H9 (cell line): ENCODE measurements at regions not wholly inside any gene's neighbourhood (a gene's known extent, or its start where the extent isn't known, plus 50 kb on each side); places are given as distances from the start of the nearest gene placed in this dataset.

Source experiments
- DNase-seq: peaks from one replicate; pipeline ENCODE4 v3.0.0-alpha.2; 2017
- H2AFZ ChIP-seq: one replicate; pipeline ENCODE4 v1.6.1; 2013; ENCODE audit warnings: mild to moderate bottlenecking, low read length, control low read depth, moderate library complexity
- H2AK5ac ChIP-seq: 2 replicates; pipeline ENCODE4 v1.6.1; 2013; ENCODE audit warnings: low read length, control low read depth, mixed read lengths; ENCODE audit not compliant: insufficient read length
- H2BK120ac ChIP-seq: one replicate; pipeline ENCODE4 v1.6.1; 2013; ENCODE audit warnings: low read depth, mild to moderate bottlenecking, low read length, control low read depth, inconsistent platforms; ENCODE audit not compliant: poor library complexity, severe bottlenecking
- H2BK12ac ChIP-seq: 2 replicates; pipeline ENCODE4 v1.6.1; 2013; ENCODE audit warnings: low read length, control low read depth, mixed read lengths, low read depth; ENCODE audit not compliant: insufficient read length
- H2BK15ac ChIP-seq: 2 replicates; pipeline ENCODE4 v1.6.1; 2013; ENCODE audit warnings: low read depth, low read length, control low read depth
- H2BK20ac ChIP-seq: one replicate; pipeline ENCODE4 v1.6.1; 2013; ENCODE audit warnings: low read depth, mild to moderate bottlenecking, low read length, control low read depth, inconsistent platforms; ENCODE audit not compliant: poor library complexity, severe bottlenecking
- H2BK5ac ChIP-seq: 2 replicates; pipeline ENCODE4 v1.6.1; 2013; ENCODE audit warnings: low read length, control low read depth, mixed read lengths; ENCODE audit not compliant: insufficient read length
- H3K14ac ChIP-seq: 2 replicates; pipeline ENCODE4 v1.6.1; 2013; ENCODE audit warnings: low read length, control low read depth; ENCODE audit not compliant: insufficient read depth
- H3K18ac ChIP-seq: 2 replicates; pipeline ENCODE4 v1.6.1; 2013; ENCODE audit warnings: low read depth, mild to moderate bottlenecking, mixed read lengths, low read length, control low read depth; ENCODE audit not compliant: insufficient read length
- H3K23ac ChIP-seq: 2 replicates; pipeline ENCODE4 v1.6.1; 2013; ENCODE audit warnings: low read length, control low read depth, mixed read lengths, low read depth; ENCODE audit not compliant: insufficient read length
- H3K23me2 ChIP-seq: 2 replicates; pipeline ENCODE4 v1.6.1; 2013; ENCODE audit warnings: low read depth, mild to moderate bottlenecking, mixed read lengths, low read length, control low read depth; ENCODE audit not compliant: insufficient read length, poor library complexity, severe bottlenecking
- H3K27ac ChIP-seq: 2 replicates; pipeline ENCODE4 v1.5.1; 2013; ENCODE audit warnings: low read length, control low read depth, mixed read lengths, low read depth; ENCODE audit not compliant: insufficient read length
- H3K27me3 ChIP-seq: 2 replicates; pipeline ENCODE4 v1.6.1; 2013; ENCODE audit warnings: low read length, control low read depth, inconsistent platforms; ENCODE audit not compliant: insufficient read depth
- H3K4ac ChIP-seq: 2 replicates; pipeline ENCODE4 v1.6.1; 2013; ENCODE audit warnings: low read depth, mild to moderate bottlenecking, control low read depth, inconsistent platforms, low read length, moderate library complexity
- H3K4me1 ChIP-seq: 2 replicates; pipeline ENCODE4 v1.6.1; 2013; ENCODE audit warnings: low read length, control low read depth, inconsistent platforms; ENCODE audit not compliant: insufficient read depth
- H3K4me2 ChIP-seq: 2 replicates; pipeline ENCODE4 v1.6.1; 2013; ENCODE audit warnings: low read length, control low read depth, mixed read lengths; ENCODE audit not compliant: insufficient read length, insufficient read depth
- H3K56ac ChIP-seq: 2 replicates; pipeline ENCODE4 v1.6.1; 2013; ENCODE audit warnings: low read depth, mild to moderate bottlenecking, mixed read lengths, low read length, control low read depth; ENCODE audit not compliant: insufficient read length
- H3K79me1 ChIP-seq: 2 replicates; pipeline ENCODE4 v1.6.1; 2013; ENCODE audit warnings: low read depth, mild to moderate bottlenecking, moderate library complexity, low read length, control low read depth, inconsistent platforms; ENCODE audit not compliant: insufficient read depth, poor library complexity, severe bottlenecking
- H3K79me2 ChIP-seq: 2 replicates; pipeline ENCODE4 v1.6.1; 2013; ENCODE audit warnings: low read length, control low read depth, inconsistent platforms; ENCODE audit not compliant: insufficient read depth
- H3K9ac ChIP-seq: 2 replicates; pipeline ENCODE4 v1.6.1; 2013; ENCODE audit warnings: low read length, control low read depth, mixed read lengths; ENCODE audit not compliant: insufficient read length; ENCODE audit errors: extremely low read depth
- H3K9me3 ChIP-seq: one replicate; pipeline ENCODE4 v1.6.1; 2013; ENCODE audit warnings: low read depth, low read length, inconsistent platforms; ENCODE audit not compliant: control insufficient read depth
- H3T11ph ChIP-seq: one replicate; pipeline ENCODE4 v1.6.1; 2013; ENCODE audit warnings: mild to moderate bottlenecking, low read length, control low read depth, inconsistent platforms
- H4K20me1 ChIP-seq: one replicate; pipeline ENCODE4 v1.6.1; 2013; ENCODE audit not compliant: control insufficient read depth, insufficient read length, insufficient read depth
- H4K5ac ChIP-seq: 2 replicates; pipeline ENCODE4 v1.6.1; 2013; ENCODE audit warnings: low read depth, mild to moderate bottlenecking, mixed read lengths, low read length, control low read depth; ENCODE audit not compliant: insufficient read length
- H4K8ac ChIP-seq: replicated peaks from 2 replicates; pipeline ENCODE4 v1.6.1; 2013; ENCODE audit warnings: low read length, control low read depth, mixed read lengths, low read depth; ENCODE audit not compliant: insufficient read length
- H4K91ac ChIP-seq: 2 replicates; pipeline ENCODE4 v1.6.1; 2013; ENCODE audit warnings: low read depth, mild to moderate bottlenecking, moderate library complexity, mixed read lengths, low read length, control low read depth; ENCODE audit not compliant: insufficient read length
- H3K27ac Mint-ChIP-seq, 3 experiments: 2 replicates in 2 of 3; 3 replicates in 1 of 3; pipeline ENCODE4 v1.8.0; 2020 to 2021; ENCODE audit warnings: mixed read lengths in 3 of 3, mild to moderate bottlenecking in 1 of 3, moderate library complexity in 1 of 3
- H3K27me3 Mint-ChIP-seq: 2 replicates; pipeline ENCODE4 v1.8.0; 2021; ENCODE audit warnings: low read depth, mild to moderate bottlenecking, moderate library complexity, mixed read lengths
- H3K36me3 Mint-ChIP-seq, 3 experiments: 2 replicates in 2 of 3; 3 replicates in 1 of 3; pipeline ENCODE4 v1.8.0; 2020 to 2021; ENCODE audit warnings: low read depth in 3 of 3, mixed read lengths in 3 of 3; ENCODE audit not compliant: insufficient read depth in 1 of 3
- H3K4me1 Mint-ChIP-seq, 2 experiments: 2 replicates each; pipeline ENCODE4 v1.8.0; 2020; ENCODE audit warnings: mixed read lengths in 2 of 2
- H3K4me3 Mint-ChIP-seq, 2 experiments: 2 replicates in 1 of 2; 3 replicates in 1 of 2; pipeline ENCODE4 v1.8.0; 2020 to 2021; ENCODE audit warnings: mild to moderate bottlenecking in 2 of 2, mixed read lengths in 2 of 2, moderate library complexity in 1 of 2
- H3K9me3 Mint-ChIP-seq, 2 experiments: 2 replicates in 1 of 2; 3 replicates in 1 of 2; pipeline ENCODE4 v1.8.0; 2020; ENCODE audit warnings: mild to moderate bottlenecking in 2 of 2, mixed read lengths in 2 of 2, moderate library complexity in 1 of 2
- CTCF ChIP-seq: fragments of 200-600 bp; sonication (generic); conservative IDR thresholded peaks from 3 replicates; pipeline ENCODE4 v1.8.0; 2021; ENCODE audit warnings: antibody characterized with exemption, mild to moderate bottlenecking
- WGBS: extraction: QIAGEN DNeasy Blood & Tissue Kit; methylation state at CpG from one replicate; pipeline ENCODE4 v1.1.7; 2013; ENCODE audit warnings: missing lambda C conversion rate, low lambda C conversion rate, mixed read lengths; ENCODE audit not compliant: insufficient read length; ENCODE audit errors: extremely low coverage; 5-methylcytosine and 5-hydroxymethylcytosine counted together

GRCh38 chr9:84405667-84406066 is 65.1 kb upstream of the SLC28A3 start:
- peaks cover 2 to 8% (median 6%) of the 10 kb centered on the region in 3 experiments; a peak in 3 of 7 replicates for H3K36me3 Mint-ChIP-seq
- H3K9ac ChIP-seq = no peak overlapping the region
- H2BK20ac ChIP-seq = no peak overlapping the region
- no peaks in the 10 kb centered on the region for H3K27me3 ChIP-seq
- H3K56ac ChIP-seq = no peak overlapping the region
- H4K91ac ChIP-seq = no peak overlapping the region
- no peak overlapping the region for H3K27ac ChIP-seq
- no peak overlapping the region for H2BK120ac ChIP-seq
- no peak overlapping the region for H2BK12ac ChIP-seq
- no peaks in the 10 kb centered on the region for H3K9me3 ChIP-seq
- no peak overlapping the region for H3K4me2 ChIP-seq
- no peaks in the 10 kb centered on the region for H4K20me1 ChIP-seq
- no peak overlapping the region for H2BK5ac ChIP-seq
- no peak for DNase-seq
- no peak overlapping the region for H3K27ac Mint-ChIP-seq
- H2AK5ac ChIP-seq = no peak overlapping the region
- H3K4ac ChIP-seq = no peak overlapping the region
- no peaks in the 10 kb centered on the region for H3K79me2 ChIP-seq
- no peaks in the 10 kb centered on the region for H3K4me1 ChIP-seq
- H3K79me1 ChIP-seq = no peaks in the 10 kb centered on the region
- no peak overlapping the region for H3T11ph ChIP-seq
- no peak overlapping the region for H2BK15ac ChIP-seq
- no peak overlapping the region for H4K8ac ChIP-seq
- H4K5ac ChIP-seq = no peak overlapping the region
- no peak overlapping the region for H3K18ac ChIP-seq
- H2AFZ ChIP-seq = no peak overlapping the region
- no peak overlapping the region for H3K14ac ChIP-seq
- no peaks in the 10 kb centered on the region for H3K23me2 ChIP-seq
- no peaks in the 10 kb centered on the region for H3K27me3 Mint-ChIP-seq
- peaks cover 12 to 24% of the 10 kb centered on the region in 2 experiments for H3K9me3 Mint-ChIP-seq
- no peak overlapping the region for H3K4me3 Mint-ChIP-seq
- H3K4me1 Mint-ChIP-seq = no peaks in the 10 kb centered on the region
- no peak overlapping the region for H3K23ac ChIP-seq
- TF ChIP-seq CTCF = no peak
- WGBS = no CpG with 5 or more reads among the region's 4 CpGs
